Keratinocyte (primary cell): ENCODE measurements at regions not wholly inside any gene's neighbourhood (a gene's known extent, or its start where the extent isn't known, plus 50 kb on each side); places are given as distances from the start of the nearest gene placed in this dataset.

Experiments
- CTCF ChIP-seq, 3 experiments: IDR thresholded peaks in 1 of 3; conservative IDR thresholded peaks in 1 of 3; optimal IDR thresholded peaks in 1 of 3; 2 replicates in 2 of 3; 3 replicates in 1 of 3; pipeline versions ENCODE3 to v1.5.1; 2011; ENCODE audit warnings: low read length in 3 of 3, mild to moderate bottlenecking in 3 of 3, moderate library complexity in 2 of 3, control low read depth in 1 of 3, inconsistent platforms in 1 of 3; ENCODE audit not compliant: insufficient read depth in 2 of 3; ENCODE audit errors: extremely low read depth in 1 of 3
- EZH2 ChIP-seq: IDR thresholded peaks from one replicate; pipeline ENCODE4 v1.6.1; 2012; ENCODE audit warnings: inconsistent platforms, mild to moderate bottlenecking, low read length, moderate library complexity

- TF ChIP-seq CTCF (optimal IDR thresholded peaks at IDR 0.05 in 1 of 3, IDR thresholded peaks at IDR 0.05 in 1 of 3, conservative IDR thresholded peaks at IDR 0.05 in 1 of 3; ENCODE audit: extremely low read depth in 1 of 3, insufficient read depth in 2 of 3, low read length in 3 of 3) (no peak), EZH2 (no peak)
These were observed 100.5 kb upstream of the MEIS1 start for GRCh38 chr2:66334237-66335029.
